Caco-2 (cell line): ENCODE measurements at regions not wholly inside any gene's neighbourhood (a gene's known extent, or its start where the extent isn't known, plus 50 kb on each side); places are given as distances from the start of the nearest gene placed in this dataset.

Source experiments
- BruUV-seq: library from RNA; stranded (reverse); fragments of 400-500 nt; replicated peaks from 2 replicates; lab custom pipeline; 2021; lab: Mats Ljungman, UMichigan
- CTCF ChIA-PET: fragments of 300-600 bp; sonication (Branson Sonifier 250); formaldehyde crosslinking; loops from one replicate; lab custom pipeline; 2022; ENCODE audit warnings: antibody characterized with exemption; lab: Charles Lee
- POLR2A ChIA-PET: fragments of 300-600 bp; sonication (Branson Sonifier 250); formaldehyde crosslinking; loops from one replicate; lab custom pipeline; 2022; ENCODE audit warnings: antibody characterized with exemption; lab: Charles Lee
- DNase-seq, 2 experiments: peaks; one replicate each; pipeline versions ENCODE4 v3.0.0 to v3.0.0-alpha.2; 2020 to 2022
- H3K27me3 ChIP-seq: replicated peaks from 2 replicates; pipeline ENCODE4 v1.6.0; 2011; ENCODE audit warnings: low read length; ENCODE audit not compliant: control insufficient read depth, insufficient read depth
- H3K36me3 ChIP-seq: 2 replicates; pipeline ENCODE4 v1.5.1; 2011; ENCODE audit warnings: low read length; ENCODE audit not compliant: control insufficient read depth, insufficient read depth
- H3K4me1 ChIP-seq: fragments of 250-450 bp; sonication (Bioruptor Pico); 2 replicates; pipeline ENCODE4 v1.5.1; 2020; ENCODE audit warnings: mild to moderate bottlenecking
- H3K4me3 ChIP-seq: 2 replicates; pipeline ENCODE4 v1.5.1; 2011; ENCODE audit warnings: low read depth, mild to moderate bottlenecking, control low read depth, low read length
- H3K9me3 ChIP-seq: fragments of 250-450 bp; sonication (Bioruptor Pico); 2 replicates; pipeline ENCODE4 v1.5.1; 2020; ENCODE audit warnings: mild to moderate bottlenecking, moderate library complexity
- H3K27ac Mint-ChIP-seq: one replicate; pipeline ENCODE4 v1.8.0; 2022; ENCODE audit warnings: mixed read lengths; ENCODE audit not compliant: unreplicated experiment
- H3K27me3 Mint-ChIP-seq: one replicate; pipeline ENCODE4 v1.8.0; 2022; ENCODE audit warnings: mixed read lengths; ENCODE audit not compliant: insufficient read depth, unreplicated experiment
- H3K36me3 Mint-ChIP-seq: one replicate; pipeline ENCODE4 v1.8.0; 2022; ENCODE audit warnings: mild to moderate bottlenecking, mixed read lengths; ENCODE audit not compliant: insufficient read depth, unreplicated experiment
- H3K4me1 Mint-ChIP-seq: one replicate; pipeline ENCODE4 v1.8.0; 2022; ENCODE audit warnings: low read depth, mixed read lengths; ENCODE audit not compliant: unreplicated experiment
- H3K4me3 Mint-ChIP-seq: one replicate; pipeline ENCODE4 v1.8.0; 2022; ENCODE audit warnings: mild to moderate bottlenecking, moderate library complexity, mixed read lengths; ENCODE audit not compliant: unreplicated experiment
- H3K9me3 Mint-ChIP-seq: one replicate; pipeline ENCODE4 v1.8.0; 2022; ENCODE audit warnings: mixed read lengths; ENCODE audit not compliant: unreplicated experiment
- intact Hi-C: fragments of 100-400 bp; cut with micrococcal nuclease; formaldehyde crosslinking; loops from one replicate; pipeline ENCODE4 v1.10.0; 2022; ENCODE audit not compliant: unreplicated experiment
- TF ChIP-seq, protein P1 (sequence below), 2 experiments: fragments of 200-600 bp in 1 of 2; IDR thresholded peaks; 1 replicate in 1 of 2; 2 replicates in 1 of 2; pipeline versions ENCODE4 v1.5.1 to v1.8.0; 2011 to 2022; ENCODE audit warnings: antibody characterized with exemption in 1 of 2, control low read depth in 1 of 2, inconsistent platforms in 1 of 2, low read depth in 1 of 2, low read length in 1 of 2, mild to moderate bottlenecking in 1 of 2, moderate library complexity in 1 of 2; ENCODE audit not compliant: insufficient read depth in 1 of 2, severe bottlenecking in 1 of 2, unreplicated experiment in 1 of 2

DNA sequence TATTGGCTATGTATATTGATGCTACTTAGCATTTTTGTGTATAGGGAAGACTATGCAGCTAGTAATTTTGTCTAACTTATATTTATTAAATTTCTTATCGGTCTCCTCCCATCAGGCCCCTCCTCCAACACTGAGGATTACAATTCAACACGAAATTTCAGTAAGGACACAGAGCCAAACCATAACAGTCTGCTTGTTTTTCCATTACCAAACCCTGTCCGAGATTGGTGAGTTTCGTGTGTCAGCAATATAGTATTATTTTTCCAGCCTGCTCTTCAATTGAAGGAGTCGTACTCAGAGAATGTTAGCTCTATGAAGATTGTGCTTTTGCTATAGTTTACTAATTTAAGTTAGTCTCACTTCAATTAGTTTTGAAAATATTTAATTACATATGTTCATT is 1495.3 kb downstream of the MRPL39 start:
- TF ChIP-seq, protein P1, sequence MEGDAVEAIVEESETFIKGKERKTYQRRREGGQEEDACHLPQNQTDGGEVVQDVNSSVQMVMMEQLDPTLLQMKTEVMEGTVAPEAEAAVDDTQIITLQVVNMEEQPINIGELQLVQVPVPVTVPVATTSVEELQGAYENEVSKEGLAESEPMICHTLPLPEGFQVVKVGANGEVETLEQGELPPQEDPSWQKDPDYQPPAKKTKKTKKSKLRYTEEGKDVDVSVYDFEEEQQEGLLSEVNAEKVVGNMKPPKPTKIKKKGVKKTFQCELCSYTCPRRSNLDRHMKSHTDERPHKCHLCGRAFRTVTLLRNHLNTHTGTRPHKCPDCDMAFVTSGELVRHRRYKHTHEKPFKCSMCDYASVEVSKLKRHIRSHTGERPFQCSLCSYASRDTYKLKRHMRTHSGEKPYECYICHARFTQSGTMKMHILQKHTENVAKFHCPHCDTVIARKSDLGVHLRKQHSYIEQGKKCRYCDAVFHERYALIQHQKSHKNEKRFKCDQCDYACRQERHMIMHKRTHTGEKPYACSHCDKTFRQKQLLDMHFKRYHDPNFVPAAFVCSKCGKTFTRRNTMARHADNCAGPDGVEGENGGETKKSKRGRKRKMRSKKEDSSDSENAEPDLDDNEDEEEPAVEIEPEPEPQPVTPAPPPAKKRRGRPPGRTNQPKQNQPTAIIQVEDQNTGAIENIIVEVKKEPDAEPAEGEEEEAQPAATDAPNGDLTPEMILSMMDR (IDR thresholded peaks at IDR 0.05; ENCODE audit: insufficient read depth in 1 of 2, low read depth in 1 of 2, low read length in 1 of 2, severe bottlenecking in 1 of 2, unreplicated experiment in 1 of 2): no peak
- no TSS peak for BruUV-seq
- Mint-ChIP-seq H3K27me3 (no peaks in the 10 kb centered on the region), H3K9me3 (no peaks in the 10 kb centered on the region), H3K4me1 (no peaks in the 10 kb centered on the region), H3K27ac (no peak overlapping the region), H3K36me3 (no peaks in the 10 kb centered on the region), H3K4me3 (no peak overlapping the region)
- CTCF ChIA-PET: no interaction called here
- intact Hi-C loops: no loop called here
- no peaks in the 10 kb centered on the region for H3K4me1 ChIP-seq
- no peaks in the 10 kb centered on the region for H3K9me3 ChIP-seq
- no peak overlapping the region for H3K4me3 ChIP-seq
- POLR2A ChIA-PET: no interaction called here
- no peaks in the 10 kb centered on the region for H3K36me3 ChIP-seq
- no peak for DNase-seq
- H3K27me3 ChIP-seq: no peaks in the 10 kb centered on the region

GRCh38 chr21:24110846-24111245 is 1496.4 kb downstream of the MRPL39 start:
- POLR2A ChIA-PET: no interaction called here
- Histone ChIP-seq H3K4me3 (no peak overlapping the region), H3K9me3 (no peaks in the 10 kb centered on the region), H3K36me3 (no peaks in the 10 kb centered on the region), H3K4me1 (no peaks in the 10 kb centered on the region), H3K27me3 (no peaks in the 10 kb centered on the region)
- no peak overlapping the region for H3K27ac Mint-ChIP-seq
- H3K4me1 Mint-ChIP-seq: no peaks in the 10 kb centered on the region
- H3K4me3 Mint-ChIP-seq: no peak overlapping the region
- no peaks in the 10 kb centered on the region for H3K27me3 Mint-ChIP-seq
- BruUV-seq: no TSS peak
- TF ChIP-seq, protein P1 (IDR thresholded peaks at IDR 0.05; ENCODE audit: insufficient read depth in 1 of 2, low read depth in 1 of 2, low read length in 1 of 2, severe bottlenecking in 1 of 2, unreplicated experiment in 1 of 2): no peak
- intact Hi-C loops: no loop called here
- no peaks in the 10 kb centered on the region for H3K36me3 Mint-ChIP-seq
- H3K9me3 Mint-ChIP-seq: no peaks in the 10 kb centered on the region
- CTCF ChIA-PET: no interaction called here
- DNase-seq: no peak

DNA sequence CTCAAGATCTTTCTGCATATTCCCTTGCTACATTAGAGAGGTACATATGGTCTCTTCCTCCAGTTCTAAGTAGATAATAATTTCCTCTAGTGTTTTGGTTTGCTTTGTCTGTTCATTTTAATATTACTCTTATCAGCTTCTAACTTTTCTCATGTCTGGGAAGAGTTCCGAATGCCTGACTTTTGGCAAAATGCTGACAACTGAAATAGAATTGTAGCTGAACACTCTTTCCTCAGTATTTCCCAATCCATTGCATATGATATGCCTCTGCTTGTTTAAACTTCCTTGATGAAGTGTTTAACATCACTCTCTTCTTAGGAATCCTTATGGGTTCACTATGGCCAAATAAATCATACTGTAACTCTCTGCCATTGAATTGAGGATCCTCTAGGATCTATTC is 1510.1 kb downstream of the MRPL39 start:
- Histone ChIP-seq H3K9me3 (no peaks in the 10 kb centered on the region), H3K4me1 (no peaks in the 10 kb centered on the region), H3K27me3 (no peaks in the 10 kb centered on the region), H3K36me3 (no peaks in the 10 kb centered on the region), H3K4me3 (no peak overlapping the region)
- DNase-seq: no peak
- Mint-ChIP-seq H3K9me3 (no peaks in the 10 kb centered on the region), H3K4me3 (no peak overlapping the region), H3K27ac (no peak overlapping the region), H3K4me1 (no peaks in the 10 kb centered on the region), H3K27me3 (no peaks in the 10 kb centered on the region), H3K36me3 (no peaks in the 10 kb centered on the region)
- ChIA-PET POLR2A (no interaction called here), CTCF (no interaction called here)
- intact Hi-C loops: no loop called here
- TF ChIP-seq, protein P1 (IDR thresholded peaks at IDR 0.05; ENCODE audit: insufficient read depth in 1 of 2, low read depth in 1 of 2, low read length in 1 of 2, severe bottlenecking in 1 of 2, unreplicated experiment in 1 of 2): no peak
- no TSS peak for BruUV-seq
